Hindlimb muscle (tissue), 1 donor: ENCODE measurements at regions not wholly inside any gene's neighbourhood (a gene's known extent, or its start where the extent isn't known, plus 50 kb on each side); places are given as distances from the start of the nearest gene placed in this dataset.
"Not testable (repeated sequence)": the region's sequence is repeated elsewhere in the genome, so short reads cannot be mapped to it uniquely, and the experiment has no call there.

ENCODE experiments used
- DNase-seq: peaks from one replicate; pipeline ENCODE4 v3.0.0-alpha.2; 2013

- not testable (repeated sequence) for DNase-seq
Measured at GRCh38 chr18:8913606-8914403, 188.7 kb upstream of the NDUFV2 start.

- DNase-seq: not testable (repeated sequence)
Measured at GRCh38 chr18:8914404-8915264, 187.9 kb upstream of the NDUFV2 start.

DNA sequence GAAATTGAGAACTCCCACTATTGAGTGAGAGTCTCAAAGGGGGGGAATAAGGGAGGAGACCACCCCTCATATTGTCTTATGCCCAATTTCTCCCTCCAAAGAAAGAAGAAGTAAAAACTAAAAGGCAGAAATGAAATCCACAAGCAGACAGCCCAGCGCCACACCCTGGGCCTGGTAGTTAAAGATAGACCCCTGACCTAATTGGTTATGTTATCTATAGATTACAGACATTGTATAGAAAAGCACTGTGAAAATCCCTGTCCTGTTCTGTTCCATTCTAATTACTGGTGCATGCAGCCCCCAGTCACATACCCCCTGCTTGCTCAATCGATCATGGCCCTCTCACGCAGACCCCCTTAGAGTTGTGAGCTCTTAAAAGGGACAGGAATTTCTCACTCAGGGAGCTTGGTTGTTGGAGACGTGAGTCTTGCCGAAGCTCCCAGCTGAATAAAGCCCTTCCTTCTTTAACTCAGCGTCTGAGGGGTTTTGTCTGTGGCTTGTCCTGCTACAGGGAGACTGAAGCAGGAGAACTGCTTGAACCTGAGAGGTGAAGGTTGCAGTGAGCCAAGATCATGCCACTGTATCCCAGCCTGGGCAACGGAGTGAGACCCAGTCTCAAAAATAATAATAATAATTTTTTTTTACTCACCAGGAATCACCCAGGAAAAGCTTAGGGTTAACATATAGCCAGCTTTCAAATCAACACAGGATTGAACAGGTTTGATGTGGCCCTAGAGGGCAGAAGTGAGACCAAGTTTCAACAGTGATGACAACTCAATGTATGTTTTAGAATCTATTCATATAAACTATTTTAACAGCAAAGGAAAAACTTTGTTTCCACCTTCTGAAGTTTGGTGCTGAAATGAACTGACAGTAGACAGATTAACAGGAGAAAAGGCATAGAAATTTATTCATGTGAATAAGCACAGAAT lies 181.4 kb upstream of the NDUFV2 start:
- not testable (repeated sequence) for DNase-seq

DNA sequence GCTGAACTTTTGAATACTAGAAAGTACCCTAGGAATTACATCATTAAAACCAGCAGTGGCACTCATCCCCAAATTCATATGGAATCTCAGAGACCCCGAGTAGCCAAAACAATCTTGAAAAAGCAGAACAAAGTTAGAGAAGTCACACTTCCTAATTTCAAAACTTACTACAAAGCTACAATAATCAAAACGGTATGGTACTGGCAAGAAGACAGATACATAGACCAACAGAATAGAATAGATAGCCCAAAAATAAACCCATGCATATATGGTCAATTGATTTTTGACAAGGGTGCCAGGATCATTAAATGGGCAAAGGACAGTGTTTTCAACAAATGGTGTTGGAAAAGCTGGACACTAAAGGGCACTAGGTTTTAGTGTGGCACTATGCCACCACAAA lies 176.0 kb upstream of the NDUFV2 start:
- no peak for DNase-seq

- DNase-seq: no peak
Measured at GRCh38 chr18:8928044-8928443, 174.5 kb upstream of the NDUFV2 start.

- no peak for DNase-seq
Measured at GRCh38 chr18:8928847-8929780, 173.4 kb upstream of the NDUFV2 start.

- DNase-seq: no peak
Measured at GRCh38 chr18:8930990-8931616, 171.4 kb upstream of the NDUFV2 start.

GRCh38 chr18:8932866-8933265 lies 169.6 kb upstream of the NDUFV2 start:
- DNase-seq: no peak

DNA sequence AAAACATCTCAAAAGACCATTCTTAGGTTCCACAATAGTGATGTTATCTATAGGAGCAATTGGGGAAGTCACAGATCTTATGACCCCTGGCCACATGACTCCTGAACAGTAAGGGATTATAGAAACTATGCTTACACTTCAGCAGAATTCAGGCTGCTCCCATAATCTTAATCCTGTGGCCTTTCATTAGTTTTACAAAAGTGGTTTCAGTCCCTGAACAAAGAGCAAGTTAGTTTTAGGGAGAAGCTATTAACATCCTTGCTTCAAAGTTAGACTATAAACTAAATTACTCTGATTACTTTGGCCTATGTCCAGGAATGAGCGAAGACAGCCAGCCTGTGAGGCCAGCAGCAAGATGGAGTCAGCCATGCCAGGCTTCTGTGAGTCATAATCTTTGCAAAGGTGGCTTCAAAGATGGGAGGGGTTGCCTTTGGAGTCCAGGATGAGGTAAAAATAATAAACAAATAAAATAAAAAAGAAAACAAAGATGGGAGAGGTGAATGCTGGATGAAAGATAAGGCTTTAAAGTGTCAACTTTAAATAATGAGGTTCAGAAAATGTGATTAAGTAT lies 168.7 kb upstream of the NDUFV2 start:
- DNase-seq: no peak

GRCh38 chr18:8935346-8935745 lies 167.2 kb upstream of the NDUFV2 start:
- DNase-seq: not testable (repeated sequence)

DNA sequence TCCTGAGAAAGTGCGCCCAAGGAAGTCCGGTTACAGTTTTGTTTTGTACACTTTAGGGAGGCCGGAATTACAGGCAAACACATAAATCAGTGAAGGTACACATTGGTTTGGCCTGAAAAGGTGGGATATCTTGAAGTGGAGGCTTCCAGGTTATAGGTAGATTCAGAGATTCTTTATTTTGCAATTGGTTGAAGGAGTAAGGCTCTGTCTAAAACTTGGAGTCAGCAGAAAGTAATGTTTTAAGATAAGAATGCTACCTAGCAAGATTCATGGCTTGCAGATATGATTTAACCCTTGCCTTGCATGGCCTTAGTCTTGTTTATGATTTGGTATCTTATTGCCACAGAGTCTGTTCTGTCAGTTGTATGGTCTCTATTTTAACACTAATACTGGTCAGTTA lies 165.9 kb upstream of the NDUFV2 start:
- no peak for DNase-seq

GRCh38 chr18:8937160-8938094 lies 165.1 kb upstream of the NDUFV2 start:
- peak; percentile 37 for DNase-seq

DNA sequence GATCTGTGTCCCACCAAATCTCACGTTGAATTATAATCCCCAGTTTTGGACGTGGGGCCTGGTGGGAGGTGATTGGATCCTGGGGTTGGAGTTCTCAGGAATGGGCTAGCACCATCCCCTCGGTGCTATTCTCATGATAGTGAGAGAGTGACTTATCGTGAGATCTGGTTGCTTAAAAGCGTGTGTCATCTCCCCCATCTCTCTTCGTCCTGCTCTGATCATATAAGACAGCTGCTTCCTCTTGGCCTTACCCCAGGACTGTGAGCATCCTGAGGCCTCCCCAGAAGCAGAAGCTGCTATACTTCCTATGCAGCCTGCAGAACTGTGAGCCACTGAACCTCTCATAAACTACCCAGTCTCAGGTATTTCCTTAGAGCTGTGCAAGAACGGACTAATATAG lies 163.7 kb upstream of the NDUFV2 start:
- peak; percentile 33 for DNase-seq

DNA sequence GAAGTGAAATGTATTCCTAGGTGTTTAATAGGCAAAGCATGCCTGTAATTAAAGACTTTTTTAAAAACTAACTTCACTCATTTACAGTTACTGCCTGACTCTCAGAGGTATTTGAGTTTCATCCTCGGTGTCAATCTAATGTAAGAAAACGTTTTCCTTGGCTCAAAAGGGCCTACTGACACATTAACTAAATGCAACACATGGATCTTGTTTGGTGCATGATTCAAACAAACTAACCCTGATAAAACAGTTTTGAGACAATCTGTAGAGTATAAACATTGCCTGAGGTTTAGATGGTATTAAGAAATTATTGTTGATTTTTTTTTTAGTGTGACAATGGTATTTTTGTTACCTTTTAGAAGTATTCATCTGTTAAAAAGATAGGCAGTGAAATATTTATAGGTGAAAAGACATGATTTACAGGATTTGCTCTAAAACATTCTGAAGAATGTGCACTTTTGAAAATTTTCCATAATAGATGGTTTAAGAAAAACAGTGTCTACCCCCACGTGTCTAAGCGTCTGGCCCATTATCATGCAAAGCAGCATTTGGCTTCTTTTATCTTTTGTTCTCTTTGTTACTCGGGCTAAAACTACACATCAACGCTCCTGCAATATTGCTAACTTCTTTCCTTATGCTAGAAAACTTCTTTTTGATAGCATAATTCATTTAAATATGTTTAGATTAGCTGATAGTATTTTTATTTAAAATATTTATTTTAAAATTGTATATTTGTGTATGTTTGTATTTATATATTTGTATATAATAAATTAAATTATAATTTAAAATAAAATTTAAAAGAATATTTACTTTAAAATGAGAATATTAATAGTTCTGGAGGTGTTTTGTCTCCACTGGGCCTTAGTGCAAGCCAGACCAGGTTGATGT lies 160.2 kb upstream of the NDUFV2 start:
- DNase-seq: no peak

DNA sequence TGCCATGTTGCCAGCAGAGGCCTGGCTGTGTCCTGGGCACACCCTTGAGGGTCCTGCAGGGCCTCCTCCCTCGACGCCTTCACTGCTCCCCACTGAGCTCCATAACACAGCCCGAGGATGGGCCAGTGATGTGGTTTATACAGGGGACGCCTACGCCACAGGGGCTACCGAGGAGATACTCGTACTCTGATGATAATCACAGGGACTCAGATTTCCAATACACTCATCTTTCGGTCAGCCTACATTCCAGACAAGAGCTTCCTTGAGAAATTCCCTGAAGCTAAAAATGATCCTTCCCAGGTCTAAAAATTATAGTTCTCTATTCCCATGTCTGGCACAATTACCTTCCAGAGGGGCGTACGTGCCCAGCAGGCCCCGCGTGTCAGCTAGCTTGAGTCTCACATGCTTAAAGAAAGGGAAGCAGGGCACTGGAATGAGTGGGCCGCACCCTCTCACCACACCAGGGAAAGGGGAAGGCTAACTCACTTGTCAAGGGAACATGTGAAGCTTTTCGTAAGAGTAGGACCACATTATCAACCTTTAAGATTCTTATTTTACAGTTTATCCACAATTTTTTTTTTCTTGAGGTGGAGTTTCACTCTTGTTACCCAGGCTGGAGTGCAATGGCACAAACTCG lies 159.5 kb upstream of the NDUFV2 start:
- no peak for DNase-seq

GRCh38 chr18:8943900-8944870 lies 158.3 kb upstream of the NDUFV2 start:
- DNase-seq: no peak

DNA sequence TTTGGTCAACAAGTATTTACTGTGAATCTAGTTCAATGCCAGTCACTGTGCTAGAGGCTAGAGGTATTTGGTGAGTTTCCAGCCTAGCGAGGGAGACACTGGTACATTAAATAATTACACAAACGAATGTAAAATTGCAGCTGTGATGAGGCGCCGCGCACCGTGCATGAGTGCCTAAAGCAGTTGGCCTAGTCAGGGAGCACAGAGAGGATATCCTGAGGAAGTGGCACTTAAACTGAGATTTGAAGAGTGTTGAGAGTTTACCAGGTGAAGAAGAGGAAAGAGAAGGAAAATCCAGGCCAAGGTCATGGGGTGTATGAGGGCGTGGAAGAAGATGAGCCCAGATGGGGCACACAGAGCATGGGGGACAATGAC lies 157.6 kb upstream of the NDUFV2 start:
- DNase-seq: no peak
